Endodermal cell (in vitro differentiated cells): ENCODE measurements at regions not wholly inside any gene's neighbourhood (a gene's known extent, or its start where the extent isn't known, plus 50 kb on each side); places are given as distances from the start of the nearest gene placed in this dataset.

ENCODE experiments used
- DNase-seq: peaks from one replicate; pipeline ENCODE4 v3.0.0-alpha.2; 2017
- H3K27ac ChIP-seq: 2 replicates; pipeline ENCODE4 v1.5.1; 2013; ENCODE audit warnings: mild to moderate bottlenecking, low read depth, low read length, moderate library complexity
- H3K27me3 ChIP-seq: 2 replicates; pipeline ENCODE4 v1.6.1; 2013; ENCODE audit warnings: mild to moderate bottlenecking, low read length, moderate library complexity; ENCODE audit not compliant: insufficient read depth, control insufficient read depth, poor library complexity, severe bottlenecking
- H3K36me3 ChIP-seq: 2 replicates; pipeline ENCODE4 v1.7.0; 2013; ENCODE audit warnings: mild to moderate bottlenecking, low read length, moderate library complexity; ENCODE audit not compliant: control insufficient read depth, insufficient read depth
- H3K4me1 ChIP-seq: one replicate; pipeline ENCODE4 v1.7.0; 2013; ENCODE audit warnings: low read length; ENCODE audit not compliant: control insufficient read depth, insufficient read depth
- H3K4me3 ChIP-seq: 2 replicates; pipeline ENCODE4 v1.5.1; 2013; ENCODE audit warnings: mild to moderate bottlenecking, low read length, moderate library complexity
- H3K9ac ChIP-seq: 2 replicates; pipeline ENCODE4 v1.6.1; 2013; ENCODE audit warnings: mild to moderate bottlenecking, low read length, moderate library complexity; ENCODE audit not compliant: poor library complexity, severe bottlenecking; ENCODE audit errors: extremely low read depth
- H3K9me3 ChIP-seq: 2 replicates; pipeline ENCODE4 v1.6.1; 2013; ENCODE audit warnings: mild to moderate bottlenecking, low read length, moderate library complexity; ENCODE audit not compliant: control insufficient read depth
- H3K27ac Mint-ChIP-seq: 2 replicates; pipeline ENCODE4 v1.8.0; 2020; ENCODE audit warnings: mixed read lengths
- H3K27me3 Mint-ChIP-seq: 2 replicates; pipeline ENCODE4 v1.8.0; 2021; ENCODE audit warnings: mild to moderate bottlenecking, mixed read lengths; ENCODE audit not compliant: insufficient read depth
- H3K36me3 Mint-ChIP-seq: 2 replicates; pipeline ENCODE4 v1.8.0; 2020; ENCODE audit warnings: low read depth, mixed read lengths
- H3K4me1 Mint-ChIP-seq: 2 replicates; pipeline ENCODE4 v1.8.0; 2020; ENCODE audit warnings: mixed read lengths
- H3K4me3 Mint-ChIP-seq: 2 replicates; pipeline ENCODE4 v1.8.0; 2020; ENCODE audit warnings: mild to moderate bottlenecking, moderate library complexity, mixed read lengths
- H3K9me3 Mint-ChIP-seq: 2 replicates; pipeline ENCODE4 v1.8.0; 2020; ENCODE audit warnings: mild to moderate bottlenecking, mixed read lengths
- CTCF ChIP-seq: fragments of 200-600 bp; sonication (generic); conservative IDR thresholded peaks from 2 replicates; pipeline ENCODE4 v1.5.0; 2021; ENCODE audit warnings: antibody characterized with exemption, mild to moderate bottlenecking
- WGBS, 2 experiments: methylation state at CpG; one replicate each; pipeline versions ENCODE4 v1.1.5 to v1.1.7; 2013; ENCODE audit warnings: missing lambda C conversion rate in 2 of 2, mixed read lengths in 1 of 2; ENCODE audit not compliant: insufficient coverage in 1 of 2, insufficient read length in 1 of 2; 5-methylcytosine and 5-hydroxymethylcytosine counted together

GRCh38 chr20:21936261-21936660 lies 230.8 kb downstream of the PAX1 start:
- no peak overlapping the region for H3K9ac ChIP-seq
- H3K4me1 ChIP-seq, result peaks cover 11% of the 10 kb centered on the region
- H3K27ac ChIP-seq, result no peak overlapping the region
- no peak for TF ChIP-seq CTCF
- no peaks in the 10 kb centered on the region for H3K36me3 ChIP-seq
- H3K4me3 ChIP-seq, result no peak overlapping the region
- no peak overlapping the region for H3K27ac Mint-ChIP-seq
- peaks cover 15% of the 10 kb centered on the region for H3K9me3 Mint-ChIP-seq
- peaks cover 24% of the 10 kb centered on the region for H3K9me3 ChIP-seq
- H3K27me3 Mint-ChIP-seq, result no peaks in the 10 kb centered on the region
- peaks cover 35% of the 10 kb centered on the region for H3K4me1 Mint-ChIP-seq
- WGBS, 2 experiments, result 81% methylated on average over 3 of the region's 4 CpGs; no CpG with 5 or more reads in 1 of the 2 experiments
- no peaks in the 10 kb centered on the region for H3K27me3 ChIP-seq
- DNase-seq, result no peak
- H3K36me3 Mint-ChIP-seq, result no peaks in the 10 kb centered on the region
- H3K4me3 Mint-ChIP-seq, result no peak overlapping the region

- Histone ChIP-seq H3K4me1 (peaks cover 7% of the 10 kb centered on the region), H3K36me3 (no peaks in the 10 kb centered on the region), H3K9ac (no peak overlapping the region), H3K9me3 (peaks cover 17% of the 10 kb centered on the region), H3K27ac (no peak overlapping the region), H3K4me3 (no peak overlapping the region), H3K27me3 (no peaks in the 10 kb centered on the region)
- WGBS, 2 experiments, result 98 to 100% methylated on average over 2 to 3 of the region's 3 CpGs
- Mint-ChIP-seq H3K4me1 (peaks cover 18% of the 10 kb centered on the region), H3K4me3 (no peak overlapping the region), H3K27me3 (peaks cover 1% of the 10 kb centered on the region), H3K27ac (no peak overlapping the region), H3K36me3 (no peaks in the 10 kb centered on the region), H3K9me3 (peaks cover 20% of the 10 kb centered on the region)
- no peak for TF ChIP-seq CTCF
- DNase-seq, result no peak
Observed at GRCh38 chr20:21933526-21933925, 228.1 kb downstream of the PAX1 start.

- Histone ChIP-seq H3K36me3 (no peaks in the 10 kb centered on the region), H3K27me3 (no peaks in the 10 kb centered on the region), H3K4me3 (no peak overlapping the region), H3K9ac (no peak overlapping the region), H3K27ac (no peak overlapping the region), H3K4me1 (no peaks in the 10 kb centered on the region), H3K9me3 (peaks cover 3% of the 10 kb centered on the region)
- TF ChIP-seq CTCF, result no peak
- H3K4me3 Mint-ChIP-seq, result no peak overlapping the region
- DNase-seq, result no peak
- H3K9me3 Mint-ChIP-seq, result no peaks in the 10 kb centered on the region
- no peak overlapping the region for H3K27ac Mint-ChIP-seq
- WGBS, 2 experiments, result 96 to 100% methylated on average over 2 to 5 of the region's 5 CpGs
- no peaks in the 10 kb centered on the region for H3K4me1 Mint-ChIP-seq
- H3K36me3 Mint-ChIP-seq, result no peaks in the 10 kb centered on the region
- no peaks in the 10 kb centered on the region for H3K27me3 Mint-ChIP-seq
Observed at GRCh38 chr20:21921251-21921650, 215.8 kb downstream of the PAX1 start.
